MM.1S (cell line): ENCODE measurements at regions not wholly inside any gene's neighbourhood (a gene's known extent, or its start where the extent isn't known, plus 50 kb on each side); places are given as distances from the start of the nearest gene placed in this dataset.

Source experiments
- DNase-seq: peaks from one replicate; pipeline ENCODE4 v3.0.0-alpha.2; 2015
- H2AFZ ChIP-seq: fragments of 300-600 bp; sonication (generic); 2 replicates; pipeline ENCODE4 v1.6.0; 2016; ENCODE audit warnings: antibody characterized with exemption, low read length
- H3F3A ChIP-seq: fragments of 300-600 bp; sonication (generic); 2 replicates; pipeline ENCODE4 v1.6.1; 2016; ENCODE audit warnings: mild to moderate bottlenecking, antibody characterized with exemption, low read length, moderate library complexity, mixed read lengths; ENCODE audit not compliant: insufficient read depth
- H3K27ac ChIP-seq: fragments of 300-600 bp; sonication (generic); 2 replicates; pipeline ENCODE4 v1.5.1; 2016; ENCODE audit warnings: mild to moderate bottlenecking, low read length
- H3K27me3 ChIP-seq: fragments of 300-600 bp; sonication (generic); replicated peaks from 2 replicates; pipeline ENCODE4 v1.6.0; 2016; ENCODE audit warnings: low read length; ENCODE audit not compliant: insufficient read depth
- H3K36me3 ChIP-seq: fragments of 300-600 bp; sonication (generic); replicated peaks from 2 replicates; pipeline ENCODE4 v1.6.1; 2016; ENCODE audit warnings: mild to moderate bottlenecking, low read length, mixed read lengths; ENCODE audit not compliant: insufficient read depth
- H3K4me1 ChIP-seq: fragments of 300-600 bp; sonication (generic); 2 replicates; pipeline ENCODE4 v1.6.1; 2016; ENCODE audit warnings: low read length, mixed read lengths
- H3K4me2 ChIP-seq: fragments of 300-600 bp; sonication (generic); 2 replicates; pipeline ENCODE4 v1.6.0; 2016; ENCODE audit warnings: low read depth, low read length
- H3K4me3 ChIP-seq: fragments of 300-600 bp; sonication (generic); 2 replicates; pipeline ENCODE4 v1.5.1; 2016; ENCODE audit warnings: low read length, mixed read lengths
- H3K79me2 ChIP-seq: fragments of 300-600 bp; sonication (generic); 2 replicates; pipeline ENCODE4 v1.6.1; 2016; ENCODE audit warnings: mixed run types, low read length, mixed read lengths
- H3K9ac ChIP-seq: fragments of 300-600 bp; sonication (generic); 2 replicates; pipeline ENCODE4 v1.6.1; 2016; ENCODE audit warnings: low read length, mixed read lengths
- H3K9me2 ChIP-seq: fragments of 300-600 bp; sonication (generic); replicated peaks from 2 replicates; pipeline ENCODE4 v1.6.1; 2016; ENCODE audit warnings: mild to moderate bottlenecking, low read length, mixed read lengths; ENCODE audit not compliant: insufficient read depth
- H3K9me3 ChIP-seq: fragments of 300-600 bp; sonication (generic); replicated peaks from 2 replicates; pipeline ENCODE4 v1.6.1; 2016; ENCODE audit warnings: mild to moderate bottlenecking, low read length, mixed read lengths; ENCODE audit not compliant: insufficient read depth
- H4K20me1 ChIP-seq: fragments of 300-600 bp; sonication (generic); 2 replicates; pipeline ENCODE4 v1.6.1; 2016; ENCODE audit warnings: mild to moderate bottlenecking, low read length, moderate library complexity, mixed read lengths; ENCODE audit not compliant: insufficient read depth
- CTCF ChIP-seq: fragments of 300-600 bp; sonication (generic); IDR thresholded peaks from 2 replicates; pipeline ENCODE4 v1.5.1; 2016; ENCODE audit warnings: antibody characterized with exemption, low read length, mixed read lengths
- EZH2 ChIP-seq: fragments of 300-600 bp; sonication (generic); optimal IDR thresholded peaks from 2 replicates; pipeline ENCODE3; 2017; ENCODE audit warnings: low read depth, mild to moderate bottlenecking, antibody characterized with exemption, low read length, mixed read lengths
- EZH2phosphoT487 ChIP-seq: fragments of 300-600 bp; sonication (generic); IDR thresholded peaks from 2 replicates; pipeline ENCODE4 v1.6.1; 2018; ENCODE audit warnings: antibody characterized with exemption, low read length

GRCh38 chr2:156196031-156196430 is 136.5 kb downstream of the NR4A2 start:
- H2AFZ ChIP-seq, result no peak overlapping the region
- no peak overlapping the region for H3K9ac ChIP-seq
- H4K20me1 ChIP-seq, result no peaks in the 10 kb centered on the region
- no peaks in the 10 kb centered on the region for H3K4me1 ChIP-seq
- no peaks in the 10 kb centered on the region for H3K79me2 ChIP-seq
- H3K9me3 ChIP-seq, result no peaks in the 10 kb centered on the region
- no peak for TF ChIP-seq CTCF
- no peak for TF ChIP-seq EZH2phosphoT487
- no peak for TF ChIP-seq EZH2
- H3K4me3 ChIP-seq, result no peak overlapping the region
- H3K27me3 ChIP-seq, result no peaks in the 10 kb centered on the region
- no peaks in the 10 kb centered on the region for H3K9me2 ChIP-seq
- no peaks in the 10 kb centered on the region for H3K36me3 ChIP-seq
- DNase-seq, result no peak
- H3K4me2 ChIP-seq, result no peak overlapping the region
- no peaks in the 10 kb centered on the region for H3F3A ChIP-seq
- no peak overlapping the region for H3K27ac ChIP-seq

- DNase-seq, result no peak
- Histone ChIP-seq H3K27ac (no peak overlapping the region), H3K9me2 (no peaks in the 10 kb centered on the region), H3K9ac (no peak overlapping the region), H3K27me3 (no peaks in the 10 kb centered on the region), H4K20me1 (no peaks in the 10 kb centered on the region), H2AFZ (no peak overlapping the region), H3K4me3 (no peak overlapping the region), H3F3A (no peaks in the 10 kb centered on the region), H3K79me2 (no peaks in the 10 kb centered on the region), H3K36me3 (no peaks in the 10 kb centered on the region), H3K4me2 (no peak overlapping the region), H3K9me3 (no peaks in the 10 kb centered on the region), H3K4me1 (no peaks in the 10 kb centered on the region)
- peak; percentile 35 for TF ChIP-seq CTCF
- TF ChIP-seq EZH2phosphoT487, result no peak
Observed at GRCh38 chr2:156192468-156192867, 140.1 kb downstream of the NR4A2 start.

- Histone ChIP-seq H3K4me2 (no peak overlapping the region), H3K4me1 (no peaks in the 10 kb centered on the region), H3K27ac (no peak overlapping the region), H3K79me2 (no peaks in the 10 kb centered on the region), H2AFZ (no peak overlapping the region), H3K9ac (no peak overlapping the region), H3F3A (no peaks in the 10 kb centered on the region), H3K4me3 (no peak overlapping the region), H3K9me3 (no peaks in the 10 kb centered on the region), H4K20me1 (no peaks in the 10 kb centered on the region), H3K36me3 (no peaks in the 10 kb centered on the region), H3K9me2 (no peaks in the 10 kb centered on the region), H3K27me3 (no peaks in the 10 kb centered on the region)
- DNase-seq, result no peak
- TF ChIP-seq CTCF (no peak), EZH2phosphoT487 (no peak), EZH2 (no peak)
Observed at GRCh38 chr2:156191527-156191926, 141.0 kb downstream of the NR4A2 start.

- no peak overlapping the region for H3K4me2 ChIP-seq
- no peaks in the 10 kb centered on the region for H3K9me2 ChIP-seq
- no peaks in the 10 kb centered on the region for H4K20me1 ChIP-seq
- no peak overlapping the region for H3K9ac ChIP-seq
- no peaks in the 10 kb centered on the region for H3K9me3 ChIP-seq
- H3K27me3 ChIP-seq, result no peaks in the 10 kb centered on the region
- no peaks in the 10 kb centered on the region for H3K4me1 ChIP-seq
- no peak overlapping the region for H3K4me3 ChIP-seq
- no peak for DNase-seq
- H3F3A ChIP-seq, result no peaks in the 10 kb centered on the region
- H3K36me3 ChIP-seq, result no peaks in the 10 kb centered on the region
- H2AFZ ChIP-seq, result no peak overlapping the region
- H3K79me2 ChIP-seq, result no peaks in the 10 kb centered on the region
- no peak overlapping the region for H3K27ac ChIP-seq
- no peak for TF ChIP-seq CTCF
- TF ChIP-seq EZH2, result no peak
Observed at GRCh38 chr2:156190517-156190916, 142.0 kb downstream of the NR4A2 start.
